Smooth muscle cell (in vitro differentiated cells): ENCODE measurements at regions not wholly inside any gene's neighbourhood (a gene's known extent, or its start where the extent isn't known, plus 50 kb on each side); places are given as distances from the start of the nearest gene placed in this dataset.
A peak's percentile ranks its signal among the peaks of the same experiment; 100 is the strongest.

Source experiments
- DNase-seq: peaks from one replicate; lab custom pipeline; 2025; ENCODE audit not compliant: unreplicated experiment; lab: John Stamatoyannopoulos, UW
- H2AFZ ChIP-seq: fragments of 200-600 bp; sonication (generic); 2 replicates; pipeline ENCODE4 v1.6.0; 2016; ENCODE audit warnings: antibody characterized with exemption, low read depth, mild to moderate bottlenecking
- H3F3A ChIP-seq: fragments of 200-600 bp; sonication (generic); 2 replicates; pipeline ENCODE4 v1.6.0; 2017; ENCODE audit warnings: antibody characterized with exemption, low read depth
- H3K27ac ChIP-seq: fragments of 200-600 bp; sonication (generic); 2 replicates; pipeline ENCODE4 v1.5.1; 2016; ENCODE audit warnings: low read depth, mild to moderate bottlenecking
- H3K27me3 ChIP-seq: fragments of 200-600 bp; sonication (generic); 2 replicates; pipeline ENCODE4 v1.6.1; 2016; ENCODE audit warnings: low read depth, mild to moderate bottlenecking
- H3K36me3 ChIP-seq: fragments of 200-600 bp; sonication (generic); 2 replicates; pipeline ENCODE4 v1.5.1; 2016; ENCODE audit warnings: low read depth
- H3K4me1 ChIP-seq: fragments of 200-600 bp; sonication (generic); 2 replicates; pipeline ENCODE4 v1.5.1; 2016; ENCODE audit warnings: low read depth
- H3K4me2 ChIP-seq: fragments of 200-600 bp; sonication (generic); 2 replicates; pipeline ENCODE4 v1.6.0; 2016; ENCODE audit warnings: mild to moderate bottlenecking
- H3K4me3 ChIP-seq: fragments of 200-600 bp; sonication (generic); 2 replicates; pipeline ENCODE4 v1.5.1; 2016; ENCODE audit warnings: mild to moderate bottlenecking
- H3K79me2 ChIP-seq: fragments of 200-600 bp; sonication (generic); 2 replicates; pipeline ENCODE4 v1.6.0; 2016; ENCODE audit warnings: low read depth, mild to moderate bottlenecking
- H3K9ac ChIP-seq: fragments of 200-600 bp; sonication (generic); 2 replicates; pipeline ENCODE4 v1.6.0; 2016; ENCODE audit warnings: low read depth
- H3K9me3 ChIP-seq: fragments of 200-600 bp; sonication (generic); replicated peaks from 2 replicates; pipeline ENCODE4 v1.5.1; 2016; ENCODE audit warnings: low read depth
- H4K20me1 ChIP-seq: fragments of 200-600 bp; sonication (generic); 2 replicates; pipeline ENCODE4 v1.6.0; 2016; ENCODE audit warnings: low read depth
- CTCF ChIP-seq: fragments of 200-600 bp; sonication (generic); IDR thresholded peaks from 2 replicates; pipeline ENCODE4 v1.5.1; 2017; ENCODE audit warnings: borderline replicate concordance, mild to moderate bottlenecking, antibody characterized with exemption; ENCODE audit not compliant: insufficient read depth, poor library complexity, severe bottlenecking
- WGBS: methylation state at CpG from one replicate; pipeline ENCODE4 v1.1.7; 2016; ENCODE audit warnings: low lambda C conversion rate; 5-methylcytosine and 5-hydroxymethylcytosine counted together

GRCh38 chr10:81215498-81215897 is 659.5 kb upstream of the NRG3 start:
- TF ChIP-seq CTCF, result no peak
- 66% methylated on average over 3 of the region's 3 CpGs for WGBS
- H3K9ac ChIP-seq, result no peak overlapping the region
- no peaks in the 10 kb centered on the region for H3K9me3 ChIP-seq
- H3K79me2 ChIP-seq, result no peaks in the 10 kb centered on the region
- H3K4me3 ChIP-seq, result no peak overlapping the region
- H3K36me3 ChIP-seq, result no peaks in the 10 kb centered on the region
- no peak for DNase-seq
- no peaks in the 10 kb centered on the region for H3F3A ChIP-seq
- peak overlapping the region; percentile 70 for H2AFZ ChIP-seq
- H3K4me2 ChIP-seq, result peak overlapping the region; percentile 25
- H4K20me1 ChIP-seq, result no peaks in the 10 kb centered on the region
- no peak overlapping the region for H3K27ac ChIP-seq
- H3K4me1 ChIP-seq, result no peaks in the 10 kb centered on the region
- no peaks in the 10 kb centered on the region for H3K27me3 ChIP-seq

- H3K9me3 ChIP-seq, result no peaks in the 10 kb centered on the region
- H3K4me2 ChIP-seq, result no peak overlapping the region
- 93% methylated on average over 5 of the region's 5 CpGs for WGBS
- H3K27ac ChIP-seq, result no peak overlapping the region
- no peak overlapping the region for H3K9ac ChIP-seq
- no peaks in the 10 kb centered on the region for H3K4me1 ChIP-seq
- H2AFZ ChIP-seq, result no peak overlapping the region
- no peaks in the 10 kb centered on the region for H4K20me1 ChIP-seq
- TF ChIP-seq CTCF, result no peak
- no peak overlapping the region for H3K4me3 ChIP-seq
- H3K79me2 ChIP-seq, result no peaks in the 10 kb centered on the region
- no peak for DNase-seq
- no peaks in the 10 kb centered on the region for H3F3A ChIP-seq
- H3K36me3 ChIP-seq, result no peaks in the 10 kb centered on the region
- no peaks in the 10 kb centered on the region for H3K27me3 ChIP-seq
These were observed 658.0 kb upstream of the NRG3 start for GRCh38 chr10:81216949-81217348.

GRCh38 chr10:81218307-81218706 is 656.7 kb upstream of the NRG3 start:
- Histone ChIP-seq H3K4me2 (no peak overlapping the region), H3F3A (no peaks in the 10 kb centered on the region), H3K4me3 (no peak overlapping the region), H4K20me1 (no peaks in the 10 kb centered on the region), H3K27ac (no peak overlapping the region), H3K36me3 (no peaks in the 10 kb centered on the region), H3K27me3 (no peaks in the 10 kb centered on the region), H3K9ac (no peak overlapping the region), H3K9me3 (no peaks in the 10 kb centered on the region), H2AFZ (no peak overlapping the region), H3K4me1 (no peaks in the 10 kb centered on the region), H3K79me2 (no peaks in the 10 kb centered on the region)
- WGBS, result 97% methylated on average over 4 of the region's 4 CpGs
- no peak for DNase-seq
- TF ChIP-seq CTCF, result no peak

- Histone ChIP-seq H2AFZ (no peak overlapping the region), H3K9me3 (no peaks in the 10 kb centered on the region), H3K4me1 (no peaks in the 10 kb centered on the region), H3K27me3 (no peaks in the 10 kb centered on the region), H3K36me3 (no peaks in the 10 kb centered on the region), H3K79me2 (no peaks in the 10 kb centered on the region), H4K20me1 (no peaks in the 10 kb centered on the region), H3F3A (no peaks in the 10 kb centered on the region), H3K9ac (no peak overlapping the region), H3K4me2 (no peak overlapping the region), H3K27ac (no peak overlapping the region), H3K4me3 (no peak overlapping the region)
- 82% methylated on average over 1 of the region's 1 CpG for WGBS
- TF ChIP-seq CTCF, result no peak
- no peak for DNase-seq
These were observed 655.2 kb upstream of the NRG3 start for GRCh38 chr10:81219758-81220157.
